BE2C (cell line): ENCODE measurements at regions not wholly inside any gene's neighbourhood (a gene's known extent, or its start where the extent isn't known, plus 50 kb on each side); places are given as distances from the start of the nearest gene placed in this dataset.

Experiments used
- DNase-seq: peaks from one replicate; pipeline ENCODE4 v3.0.0-alpha.2; 2020
- H3K27me3 ChIP-seq: fragments of 250-450 bp; sonication (Bioruptor Pico); 2 replicates; pipeline ENCODE4 v1.5.1; 2020; ENCODE audit warnings: mild to moderate bottlenecking
- H3K36me3 ChIP-seq: fragments of 250-450 bp; sonication (Bioruptor Pico); 2 replicates; pipeline ENCODE4 v1.5.1; 2020; ENCODE audit warnings: mild to moderate bottlenecking
- H3K4me1 ChIP-seq: fragments of 250-450 bp; sonication (Bioruptor Pico); 2 replicates; pipeline ENCODE4 v1.5.1; 2020
- H3K4me3 ChIP-seq: 2 replicates; pipeline ENCODE4 v1.5.1; 2011; ENCODE audit warnings: low read depth, low read length
- H3K9me3 ChIP-seq: fragments of 250-450 bp; sonication (Bioruptor Pico); 2 replicates; pipeline ENCODE4 v1.5.1; 2020
- TF ChIP-seq, protein P1 (sequence below): IDR thresholded peaks from 2 replicates; pipeline ENCODE4 v1.5.1; 2012; ENCODE audit warnings: mild to moderate bottlenecking, low read depth, low read length

DNA sequence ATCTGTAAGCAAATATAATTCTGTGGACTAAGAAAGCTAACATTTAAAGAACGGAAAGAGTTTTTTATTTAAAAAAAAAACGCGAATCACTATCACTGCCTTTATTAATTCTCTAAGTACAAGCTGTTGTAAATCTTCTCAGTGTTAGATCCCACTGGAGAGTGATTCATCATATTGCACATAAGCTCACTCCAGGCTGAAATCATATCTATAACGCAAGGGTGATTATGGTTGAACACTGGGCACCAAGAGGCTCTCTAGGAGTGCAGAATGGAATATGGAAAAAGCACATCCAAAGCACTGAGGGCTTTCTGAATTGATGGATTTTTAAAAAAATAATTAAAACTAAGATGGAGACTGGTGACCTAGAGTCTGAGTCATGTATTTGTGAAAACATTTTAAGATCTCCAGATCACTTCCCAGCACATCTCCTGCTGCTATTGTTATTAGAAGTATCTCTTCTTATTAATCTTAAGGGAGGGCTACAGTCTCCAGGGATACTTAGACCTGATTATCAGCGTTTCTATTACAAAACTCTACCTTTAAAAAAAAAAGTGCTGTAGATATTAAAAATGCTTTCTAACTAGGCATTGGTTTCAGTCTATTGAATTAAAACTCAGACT lies 1106.8 kb downstream of the AACS start:
- H3K9me3 ChIP-seq: no peaks in the 10 kb centered on the region; the same call in 1 of the 2 replicates
- no peaks in the 10 kb centered on the region for H3K4me1 ChIP-seq
- no peak overlapping the region for H3K4me3 ChIP-seq
- no peaks in the 10 kb centered on the region for H3K27me3 ChIP-seq
- TF ChIP-seq, protein P1, sequence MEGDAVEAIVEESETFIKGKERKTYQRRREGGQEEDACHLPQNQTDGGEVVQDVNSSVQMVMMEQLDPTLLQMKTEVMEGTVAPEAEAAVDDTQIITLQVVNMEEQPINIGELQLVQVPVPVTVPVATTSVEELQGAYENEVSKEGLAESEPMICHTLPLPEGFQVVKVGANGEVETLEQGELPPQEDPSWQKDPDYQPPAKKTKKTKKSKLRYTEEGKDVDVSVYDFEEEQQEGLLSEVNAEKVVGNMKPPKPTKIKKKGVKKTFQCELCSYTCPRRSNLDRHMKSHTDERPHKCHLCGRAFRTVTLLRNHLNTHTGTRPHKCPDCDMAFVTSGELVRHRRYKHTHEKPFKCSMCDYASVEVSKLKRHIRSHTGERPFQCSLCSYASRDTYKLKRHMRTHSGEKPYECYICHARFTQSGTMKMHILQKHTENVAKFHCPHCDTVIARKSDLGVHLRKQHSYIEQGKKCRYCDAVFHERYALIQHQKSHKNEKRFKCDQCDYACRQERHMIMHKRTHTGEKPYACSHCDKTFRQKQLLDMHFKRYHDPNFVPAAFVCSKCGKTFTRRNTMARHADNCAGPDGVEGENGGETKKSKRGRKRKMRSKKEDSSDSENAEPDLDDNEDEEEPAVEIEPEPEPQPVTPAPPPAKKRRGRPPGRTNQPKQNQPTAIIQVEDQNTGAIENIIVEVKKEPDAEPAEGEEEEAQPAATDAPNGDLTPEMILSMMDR: no peak
- DNase-seq: no peak
- H3K36me3 ChIP-seq: no peaks in the 10 kb centered on the region

DNA sequence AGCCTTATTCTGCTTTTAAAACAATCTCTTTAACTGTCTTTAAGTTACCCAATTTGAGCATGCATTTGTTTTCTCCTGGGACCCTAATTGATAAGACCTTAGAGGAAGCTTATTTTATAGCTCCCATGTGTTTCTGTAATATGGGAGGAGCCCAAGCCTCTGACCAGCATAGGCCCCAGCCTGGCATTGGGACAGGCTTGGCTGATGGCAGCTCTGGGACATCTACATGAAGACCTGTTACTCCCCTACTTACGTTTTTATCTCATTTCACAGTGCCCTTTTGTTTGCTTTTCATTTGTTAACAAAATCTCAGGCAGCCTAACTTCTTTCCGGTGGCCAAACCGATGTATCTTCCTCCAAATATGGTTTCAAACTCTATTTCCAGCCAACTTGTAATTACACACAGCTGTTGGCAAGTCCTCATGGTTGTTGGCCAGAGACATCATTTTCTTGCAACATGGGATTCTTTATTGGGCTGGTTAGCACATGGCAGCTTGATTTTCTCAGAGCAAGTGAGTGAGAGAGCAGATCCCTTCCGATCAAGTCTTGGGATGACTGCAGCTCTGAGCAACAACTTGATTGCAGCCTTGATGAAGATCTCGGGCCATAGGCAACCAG lies 1117.5 kb downstream of the AACS start:
- H3K36me3 ChIP-seq: no peaks in the 10 kb centered on the region
- no peak for DNase-seq
- H3K9me3 ChIP-seq: no peaks in the 10 kb centered on the region
- H3K4me3 ChIP-seq: no peak overlapping the region
- no peaks in the 10 kb centered on the region for H3K27me3 ChIP-seq
- H3K4me1 ChIP-seq: no peaks in the 10 kb centered on the region
- TF ChIP-seq, protein P1: no peak

DNA sequence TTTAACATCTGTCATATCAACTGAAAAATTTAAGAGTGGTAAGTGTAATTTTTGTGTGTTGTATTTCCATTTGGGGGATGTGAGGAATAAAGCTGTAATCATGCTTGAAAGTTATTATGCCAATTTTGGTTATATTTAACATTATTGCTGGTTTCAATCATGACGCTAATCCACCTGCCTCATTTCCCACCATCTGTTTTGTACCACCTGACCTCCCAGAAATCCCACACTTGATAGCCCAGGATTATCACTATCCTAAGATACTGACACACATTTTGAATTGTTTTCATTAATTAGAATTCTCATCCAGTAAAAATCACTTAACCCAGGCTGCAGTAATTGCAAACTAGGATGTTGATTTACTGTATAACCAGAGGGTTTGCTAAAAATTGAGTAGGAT lies 1119.8 kb downstream of the AACS start:
- H3K36me3 ChIP-seq: no peaks in the 10 kb centered on the region
- H3K27me3 ChIP-seq: no peaks in the 10 kb centered on the region
- H3K4me1 ChIP-seq: no peaks in the 10 kb centered on the region
- no peak for DNase-seq
- no peak overlapping the region for H3K4me3 ChIP-seq
- TF ChIP-seq, protein P1: no peak
- H3K9me3 ChIP-seq: no peaks in the 10 kb centered on the region

DNA sequence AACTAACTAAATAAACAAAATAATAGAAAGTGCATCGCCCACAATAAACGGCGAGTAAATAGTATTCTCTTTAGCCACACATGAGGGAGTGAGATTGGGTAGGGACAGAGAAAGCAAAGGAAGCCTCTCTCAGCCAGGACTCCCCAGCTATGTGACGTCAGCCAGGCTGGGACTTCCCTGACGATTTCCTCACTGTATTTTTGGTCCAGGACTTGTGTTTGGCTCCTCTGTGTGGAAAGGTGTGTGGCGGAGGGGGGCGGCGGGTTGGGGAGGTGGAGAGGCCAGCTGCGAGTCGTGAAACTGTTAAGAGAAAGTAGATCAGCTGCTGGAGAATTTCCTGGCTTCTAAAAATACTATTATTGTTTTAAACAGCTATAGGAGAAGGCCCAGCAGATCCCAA lies 1124.6 kb downstream of the AACS start:
- TF ChIP-seq, protein P1: no peak
- DNase-seq: no peak
- no peaks in the 10 kb centered on the region for H3K4me1 ChIP-seq
- no peak overlapping the region for H3K4me3 ChIP-seq
- no peaks in the 10 kb centered on the region for H3K9me3 ChIP-seq
- H3K27me3 ChIP-seq: no peaks in the 10 kb centered on the region
- no peaks in the 10 kb centered on the region for H3K36me3 ChIP-seq

DNA sequence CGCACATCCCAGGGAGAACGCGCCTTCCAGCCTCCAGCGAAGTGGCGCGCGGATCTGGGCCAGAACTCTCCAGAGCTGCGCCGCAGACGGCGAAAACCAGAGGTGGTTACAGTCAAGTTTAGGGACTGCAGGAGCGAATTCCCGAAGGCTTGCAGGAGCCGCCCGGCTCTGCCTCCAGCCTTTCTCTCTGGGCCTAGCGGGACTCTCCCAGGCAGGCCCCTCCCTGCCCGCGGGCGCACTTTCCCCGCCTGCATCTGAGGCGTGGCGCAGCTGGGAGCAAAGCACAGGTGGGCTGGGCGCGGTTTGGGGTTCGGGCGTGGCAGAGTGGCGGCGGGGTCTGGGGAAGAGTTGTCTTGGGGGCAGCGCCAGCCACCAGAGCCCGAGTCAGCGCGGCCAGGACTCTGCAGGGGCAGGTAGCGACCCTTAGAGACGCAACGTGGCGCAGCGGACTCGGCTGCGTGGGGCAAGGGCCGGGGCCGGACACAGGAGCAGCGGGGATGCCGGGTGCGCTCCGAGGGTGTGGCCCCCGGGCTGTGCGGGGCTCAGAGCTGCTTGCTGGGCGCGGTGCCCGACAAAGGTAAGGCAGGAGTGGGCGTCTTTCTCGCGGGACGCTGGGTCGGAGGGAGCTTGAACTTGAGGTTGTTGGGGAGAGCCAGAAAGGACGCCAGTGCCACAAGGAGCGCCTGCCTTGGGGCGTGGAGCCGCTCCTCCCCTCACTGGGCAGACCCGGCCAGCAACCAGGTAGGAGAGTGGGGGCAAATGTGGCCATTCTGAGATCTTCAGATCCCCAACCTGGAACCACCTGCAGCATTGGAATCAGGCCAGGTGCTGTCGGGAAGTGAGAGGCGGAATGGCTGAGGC lies 1126.0 kb downstream of the AACS start:
- TF ChIP-seq, protein P1: no peak
- Histone ChIP-seq H3K4me3 (no peak overlapping the region), H3K36me3 (no peaks in the 10 kb centered on the region), H3K27me3 (no peaks in the 10 kb centered on the region), H3K4me1 (no peaks in the 10 kb centered on the region), H3K9me3 (no peaks in the 10 kb centered on the region; the same call in 1 of the 2 replicates)
- DNase-seq: peak; percentile 5
